Stomach smooth muscle (tissue), 2 donors: ENCODE measurements at regions not wholly inside any gene's neighbourhood (a gene's known extent, or its start where the extent isn't known, plus 50 kb on each side); places are given as distances from the start of the nearest gene placed in this dataset.

Experiments
- H3K27ac ChIP-seq: one replicate; pipeline ENCODE4 v1.7.0; 2013; ENCODE audit warnings: mild to moderate bottlenecking, low read length, inconsistent platforms
- H3K27me3 ChIP-seq, 2 donors: one replicate each; pipeline ENCODE4 v1.7.0; 2013; ENCODE audit warnings: low read length in 2 of 2; ENCODE audit not compliant: insufficient read depth in 2 of 2, control insufficient read depth in 1 of 2
- H3K36me3 ChIP-seq, 2 donors: one replicate each; pipeline ENCODE4 v1.7.0; 2013; ENCODE audit warnings: low read length in 2 of 2; ENCODE audit not compliant: control insufficient read depth in 2 of 2, insufficient read depth in 2 of 2
- H3K4me1 ChIP-seq: one replicate; pipeline ENCODE4 v1.7.0; 2013; ENCODE audit warnings: low read length; ENCODE audit not compliant: control insufficient read depth, insufficient read depth
- H3K4me3 ChIP-seq, 2 donors: one replicate each; pipeline ENCODE4 v1.7.0; 2013; ENCODE audit warnings: low read length in 2 of 2
- H3K9ac ChIP-seq, 2 donors: one replicate each; pipeline ENCODE4 v1.7.0; 2013; ENCODE audit warnings: low read length in 2 of 2, mild to moderate bottlenecking in 1 of 2
- H3K9me3 ChIP-seq, 2 donors: one replicate each; pipeline ENCODE4 v1.7.0; 2013; ENCODE audit warnings: low read length in 2 of 2; ENCODE audit not compliant: control insufficient read depth in 2 of 2
- donor health status: healthy.
- donor health status: Pancreatic carcinoma.

DNA sequence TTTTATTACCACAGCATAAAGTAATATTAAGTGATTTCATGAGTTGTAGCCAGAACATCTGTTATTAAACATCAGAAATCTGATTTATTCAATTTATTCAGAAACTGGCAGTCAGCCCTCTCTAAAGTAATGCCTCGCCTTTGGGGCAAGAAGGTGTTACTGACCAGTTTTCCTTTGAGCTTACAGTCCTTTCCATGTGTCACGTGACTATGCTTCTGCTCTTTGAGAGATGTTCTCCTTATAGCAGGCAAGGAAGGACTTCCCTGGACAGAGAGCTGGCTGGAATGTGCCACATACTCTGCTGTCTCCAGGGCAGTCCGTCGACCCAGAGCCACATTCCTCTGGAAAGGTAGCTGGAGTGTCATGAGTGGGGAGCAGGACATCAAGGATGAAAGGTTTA, 119.7 kb downstream of the RDH14 start:
- no peaks in the 10 kb centered on the region for H3K36me3 ChIP-seq
- no peaks in the 10 kb centered on the region for H3K4me1 ChIP-seq
- no peaks in the 10 kb centered on the region for H3K27me3 ChIP-seq
- H3K9ac ChIP-seq, result no peak overlapping the region
- no peak overlapping the region for H3K27ac ChIP-seq
- H3K9me3 ChIP-seq, result no peaks in the 10 kb centered on the region
- no peak overlapping the region for H3K4me3 ChIP-seq

DNA sequence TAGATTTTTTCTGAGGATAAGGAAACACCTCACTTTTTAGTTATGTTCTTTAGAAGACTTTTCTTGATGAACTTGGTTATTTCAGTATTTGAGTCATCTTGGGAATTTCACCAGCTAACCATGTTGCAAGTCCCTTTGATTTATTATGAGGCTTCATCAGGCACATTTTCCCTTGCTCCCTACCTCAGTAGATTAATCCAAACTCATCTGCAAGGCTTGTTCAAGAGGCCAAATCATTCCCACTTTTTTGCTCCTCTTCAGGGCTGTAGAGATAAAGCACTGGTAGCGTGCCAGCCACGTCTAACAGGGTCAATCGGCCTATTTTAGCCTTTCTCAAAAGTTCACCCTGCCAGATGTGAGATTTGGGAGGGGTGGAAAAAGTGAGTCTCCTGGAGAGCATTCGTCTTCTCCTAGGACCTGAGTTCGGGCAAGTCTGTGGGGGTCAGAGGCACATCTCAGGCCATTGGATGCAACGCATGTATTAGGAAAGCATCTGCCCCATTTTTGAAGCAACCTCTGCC, 120.3 kb downstream of the RDH14 start:
- H3K27me3 ChIP-seq, result no peaks in the 10 kb centered on the region
- H3K4me3 ChIP-seq, result no peak overlapping the region
- H3K36me3 ChIP-seq, result no peaks in the 10 kb centered on the region
- H3K4me1 ChIP-seq, result no peaks in the 10 kb centered on the region
- no peak overlapping the region for H3K27ac ChIP-seq
- no peaks in the 10 kb centered on the region for H3K9me3 ChIP-seq
- no peak overlapping the region for H3K9ac ChIP-seq

DNA sequence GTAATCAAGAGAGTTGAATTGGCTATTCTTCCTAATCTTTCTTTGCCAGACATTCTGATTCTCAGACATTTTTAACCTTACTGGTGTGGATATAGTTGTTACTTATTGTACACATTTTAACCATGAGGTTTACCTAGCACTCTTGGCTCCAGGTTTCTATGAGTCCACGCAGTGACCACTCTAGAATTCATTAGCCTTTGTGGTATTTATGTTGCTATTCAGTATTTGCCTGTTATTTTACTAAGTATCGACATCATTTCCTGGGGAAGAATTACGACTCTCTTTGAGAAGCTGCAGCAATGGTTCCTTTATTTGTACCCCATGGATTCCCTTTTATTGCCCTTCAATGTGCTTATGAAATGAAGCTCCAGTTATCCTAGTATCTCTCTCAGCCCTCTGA, 120.7 kb downstream of the RDH14 start:
- H3K27me3 ChIP-seq, result no peaks in the 10 kb centered on the region
- H3K4me3 ChIP-seq, result no peak overlapping the region
- H3K9me3 ChIP-seq, result no peaks in the 10 kb centered on the region
- no peaks in the 10 kb centered on the region for H3K4me1 ChIP-seq
- H3K9ac ChIP-seq, result no peak overlapping the region
- no peak overlapping the region for H3K27ac ChIP-seq
- H3K36me3 ChIP-seq, result no peaks in the 10 kb centered on the region

DNA sequence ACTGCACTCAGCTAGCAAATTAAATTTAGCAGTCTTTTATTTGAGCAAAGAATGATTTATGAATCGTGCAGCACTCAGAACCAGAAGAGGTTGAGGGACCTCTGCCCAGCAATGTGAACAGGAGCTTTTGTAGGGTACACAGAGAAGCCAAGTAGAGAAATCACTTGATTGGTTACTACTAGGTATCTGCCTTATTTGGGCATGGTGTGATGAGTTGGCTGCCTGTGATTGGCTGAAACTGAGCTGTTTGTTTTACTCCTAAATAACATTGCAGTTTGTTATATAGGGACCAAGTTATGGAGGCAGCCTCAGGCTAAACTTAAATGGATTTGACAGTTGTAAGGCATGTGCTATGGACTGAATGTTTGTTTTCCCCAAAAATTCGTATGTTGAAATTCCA, 122.5 kb downstream of the RDH14 start:
- H3K27ac ChIP-seq, result no peak overlapping the region
- no peak overlapping the region for H3K4me3 ChIP-seq
- no peaks in the 10 kb centered on the region for H3K36me3 ChIP-seq
- H3K9ac ChIP-seq, result no peak overlapping the region
- no peaks in the 10 kb centered on the region for H3K4me1 ChIP-seq
- H3K27me3 ChIP-seq, result no peaks in the 10 kb centered on the region
- H3K9me3 ChIP-seq, result no peaks in the 10 kb centered on the region

DNA sequence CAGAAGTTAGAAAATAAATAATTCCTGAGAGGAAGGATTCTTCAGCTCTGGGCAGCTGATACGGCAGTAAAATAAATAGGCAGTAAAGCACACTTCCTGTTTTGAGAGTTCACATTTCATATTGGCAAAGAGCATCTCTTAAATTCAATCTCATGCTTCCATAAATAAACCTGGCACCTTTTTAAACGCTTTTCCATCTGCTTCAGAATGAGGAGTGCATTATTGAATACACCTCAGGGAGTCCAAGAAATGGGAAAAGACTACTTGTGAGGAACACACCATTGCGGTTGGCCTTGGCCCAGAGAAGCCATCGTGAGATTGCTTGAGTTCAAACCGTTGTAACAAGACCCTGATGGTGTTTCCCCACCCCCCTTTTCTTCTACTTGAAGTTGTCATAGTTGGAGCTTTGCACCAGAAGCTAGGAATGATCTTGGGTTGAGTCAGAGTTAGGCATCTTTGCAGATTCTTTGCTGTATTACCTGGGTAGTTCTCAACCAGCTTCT, 123.9 kb downstream of the RDH14 start:
- Histone ChIP-seq H3K36me3 (no peaks in the 10 kb centered on the region), H3K27me3 (no peaks in the 10 kb centered on the region), H3K9ac (no peak overlapping the region), H3K27ac (no peak overlapping the region), H3K4me1 (peaks cover 4% of the 10 kb centered on the region), H3K4me3 (no peak overlapping the region), H3K9me3 (no peaks in the 10 kb centered on the region)

DNA sequence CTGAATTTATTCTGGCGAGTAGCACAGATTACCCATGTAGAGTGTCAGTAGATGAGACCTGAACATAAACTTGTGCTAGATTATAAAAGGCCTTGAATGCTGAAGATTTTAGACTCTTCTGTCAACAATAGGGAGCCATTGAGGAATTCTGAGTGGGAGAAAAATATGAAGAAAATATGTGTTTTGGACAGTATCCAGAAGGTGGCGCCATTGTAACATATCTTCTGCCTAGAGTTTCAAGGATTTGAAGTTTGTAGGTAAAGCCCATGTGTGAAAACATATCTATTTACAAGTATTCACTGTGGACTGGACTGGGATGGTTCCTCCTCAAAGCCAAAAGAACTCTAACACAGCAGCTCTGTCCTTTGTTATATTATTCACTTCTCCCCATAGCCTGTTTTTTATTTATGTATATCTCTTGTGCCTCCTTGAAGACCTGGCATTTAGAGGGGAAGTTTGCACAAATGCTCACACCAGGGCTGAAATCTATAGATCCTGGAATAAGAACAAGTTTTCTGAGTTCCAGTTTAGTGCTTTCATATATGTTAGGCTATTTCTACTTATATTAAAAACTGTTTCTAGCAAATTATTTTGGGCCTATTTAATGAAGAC, 124.9 kb downstream of the RDH14 start:
- Histone ChIP-seq H3K36me3 (no peaks in the 10 kb centered on the region), H3K9me3 (no peaks in the 10 kb centered on the region), H3K27me3 (no peaks in the 10 kb centered on the region), H3K4me1 (peaks cover 4% of the 10 kb centered on the region), H3K4me3 (no peak overlapping the region), H3K27ac (no peak overlapping the region), H3K9ac (no peak overlapping the region)

DNA sequence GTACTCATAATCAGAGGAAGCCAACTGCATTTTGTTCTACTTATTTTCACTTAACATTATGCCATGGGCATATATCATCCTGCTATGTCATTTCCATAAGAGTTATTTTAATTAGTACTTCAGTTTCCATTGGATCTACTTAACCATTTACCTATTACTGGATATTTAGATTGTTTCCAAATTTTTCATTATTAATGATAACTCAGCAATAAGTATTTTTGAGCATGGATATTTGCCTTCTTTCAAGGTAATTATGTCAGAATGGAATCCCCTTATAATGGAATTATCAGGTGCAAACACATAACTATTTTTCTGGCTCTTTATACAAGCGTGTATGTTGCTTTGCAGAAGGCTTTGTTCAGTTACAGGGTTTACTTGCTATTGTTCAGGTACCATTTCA, 126.6 kb downstream of the RDH14 start:
- Histone ChIP-seq H3K36me3 (no peaks in the 10 kb centered on the region), H3K4me3 (no peak overlapping the region), H3K9ac (no peak overlapping the region), H3K4me1 (peaks cover 4% of the 10 kb centered on the region), H3K27ac (no peak overlapping the region), H3K9me3 (no peaks in the 10 kb centered on the region), H3K27me3 (no peaks in the 10 kb centered on the region)

DNA sequence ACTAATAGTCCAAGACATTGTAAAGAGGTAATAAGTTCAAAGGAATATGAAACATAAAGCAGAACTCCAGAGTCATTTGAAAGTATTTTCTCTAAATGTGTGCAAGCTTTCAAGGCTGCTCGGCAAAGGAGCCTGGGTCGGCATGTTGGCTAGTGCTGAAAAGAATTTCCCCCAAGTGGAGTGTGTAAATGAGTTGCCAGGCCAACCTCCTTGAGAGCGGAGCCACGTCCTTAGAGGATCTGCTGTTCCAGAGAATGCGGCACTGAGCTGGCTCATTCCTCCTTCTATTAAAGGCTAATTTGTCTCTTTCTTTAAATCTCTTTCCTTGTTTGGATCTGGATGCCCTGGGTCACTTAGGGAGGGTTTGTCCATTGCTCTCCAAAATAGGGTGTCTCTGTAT, 127.5 kb downstream of the RDH14 start:
- no peaks in the 10 kb centered on the region for H3K9me3 ChIP-seq
- peak overlapping the region in 1 of 2 donors; percentile 16 for H3K4me3 ChIP-seq
- peaks cover 4% of the 10 kb centered on the region for H3K4me1 ChIP-seq
- H3K27ac ChIP-seq, result peak overlapping the region; percentile 37
- H3K36me3 ChIP-seq, result no peaks in the 10 kb centered on the region
- no peaks in the 10 kb centered on the region for H3K27me3 ChIP-seq
- H3K9ac ChIP-seq, result no peak overlapping the region

DNA sequence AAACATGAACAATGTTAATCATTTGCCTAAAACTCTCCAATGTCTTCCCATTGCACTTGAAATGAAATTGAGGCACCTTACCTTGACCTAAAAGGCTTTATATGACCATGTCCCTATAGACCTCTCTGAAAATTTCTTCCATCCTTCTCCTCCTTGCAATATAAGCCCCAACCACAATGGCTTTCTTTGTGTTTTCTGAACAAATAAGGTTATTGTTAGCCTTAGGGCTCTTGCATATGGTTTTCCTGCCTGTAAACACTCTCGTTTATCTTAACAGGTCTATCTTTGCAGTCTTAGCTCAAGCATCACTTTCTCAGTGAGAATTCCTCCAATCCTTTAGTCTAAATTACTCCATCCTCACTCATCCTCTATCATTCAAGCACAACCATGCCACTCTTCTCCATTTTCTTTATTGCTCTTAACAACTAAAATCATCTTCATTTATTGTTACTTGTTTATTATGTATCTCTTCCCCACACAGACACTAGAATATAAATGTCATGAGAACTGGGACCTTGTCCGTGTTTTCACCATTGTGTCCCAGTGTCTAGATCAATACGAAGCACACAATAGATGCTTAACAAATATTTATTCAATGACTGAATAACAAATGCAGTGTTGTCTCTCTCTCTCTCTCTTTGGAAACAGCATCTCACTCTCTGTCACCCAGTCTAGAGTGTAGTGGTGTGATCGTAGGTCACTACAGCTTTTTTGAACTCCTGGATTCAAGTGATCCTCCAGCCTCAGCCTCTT, 129.3 kb downstream of the RDH14 start:
- no peaks in the 10 kb centered on the region for H3K36me3 ChIP-seq

DNA sequence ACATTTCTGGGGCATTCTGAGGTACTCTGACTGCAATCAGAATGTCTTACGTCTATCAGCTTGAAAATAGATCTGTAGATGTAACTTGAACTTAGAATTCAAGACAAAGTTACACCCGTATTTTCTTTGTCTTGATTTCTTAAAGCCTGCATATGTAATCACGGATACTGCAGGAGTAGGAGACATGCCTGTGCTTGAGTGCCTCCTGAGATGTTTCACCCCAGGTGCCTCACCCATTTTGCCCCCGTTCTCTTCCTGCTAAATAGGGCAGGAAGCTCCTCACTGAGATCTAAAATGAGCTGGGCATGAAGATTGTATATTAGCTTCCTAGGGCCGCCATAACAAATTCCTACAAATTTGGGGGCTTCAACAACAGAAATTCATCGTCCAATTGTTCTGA, 131.9 kb downstream of the RDH14 start:
- Histone ChIP-seq H3K27me3 (no peaks in the 10 kb centered on the region), H3K27ac (no peak overlapping the region), H3K36me3 (no peaks in the 10 kb centered on the region), H3K9ac (no peak overlapping the region), H3K4me3 (no peak overlapping the region), H3K4me1 (peaks cover 7% of the 10 kb centered on the region), H3K9me3 (no peaks in the 10 kb centered on the region)

More for the DNA sequence above, 129.3 kb downstream of the RDH14 start:
- no peaks in the 10 kb centered on the region for H3K9me3 ChIP-seq
- no peak overlapping the region for H3K9ac ChIP-seq
- H3K27ac ChIP-seq, result no peak overlapping the region
- peaks cover 4% of the 10 kb centered on the region for H3K4me1 ChIP-seq
- no peak overlapping the region for H3K4me3 ChIP-seq
- H3K27me3 ChIP-seq, result no peaks in the 10 kb centered on the region

DNA sequence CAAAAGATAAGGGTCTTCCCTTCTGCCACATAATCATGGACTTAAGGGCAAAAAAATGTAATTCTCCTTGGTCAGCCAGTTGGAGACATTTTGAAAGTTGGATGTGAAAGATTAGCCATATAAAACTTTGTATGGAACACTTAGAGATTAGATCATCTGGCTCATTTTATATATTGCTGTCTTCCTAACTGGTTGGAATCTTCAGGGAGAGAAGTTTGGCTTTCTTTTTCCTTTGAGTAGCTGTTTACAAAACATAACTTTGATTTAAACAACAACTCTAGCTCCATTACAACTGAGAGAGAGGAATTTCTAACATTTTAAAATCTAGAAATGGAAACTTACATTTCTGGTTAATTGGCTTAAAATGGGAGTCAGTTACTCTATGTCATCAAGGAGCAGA, 132.7 kb downstream of the RDH14 start:
- Histone ChIP-seq H3K4me1 (peaks cover 7% of the 10 kb centered on the region), H3K27ac (no peak overlapping the region), H3K27me3 (no peaks in the 10 kb centered on the region), H3K36me3 (no peaks in the 10 kb centered on the region), H3K4me3 (no peak overlapping the region), H3K9ac (no peak overlapping the region), H3K9me3 (no peaks in the 10 kb centered on the region)
